Tibial nerve (tissue), 4 donors: ENCODE measurements at regions not wholly inside any gene's neighbourhood (a gene's known extent, or its start where the extent isn't known, plus 50 kb on each side); places are given as distances from the start of the nearest gene placed in this dataset.

Source experiments
- CTCF ChIP-seq, 5 experiments: fragments of 200-600 bp in 3 of 5; fragments of 450-650 bp in 2 of 5; sonication (generic) in 3 of 5; IDR thresholded peaks; one replicate each; pipeline ENCODE4 v1.5.1; 2016 to 2019; ENCODE audit warnings: antibody characterized with exemption in 5 of 5, mild to moderate bottlenecking in 3 of 5, moderate library complexity in 2 of 5
- EP300 ChIP-seq, 2 donors: sonication (generic); formaldehyde crosslinking; IDR thresholded peaks; one replicate each; pipeline ENCODE4 v1.6.1; 2017; ENCODE audit warnings: antibody characterized with exemption in 2 of 2, mild to moderate bottlenecking in 1 of 2

- no peak for TF ChIP-seq CTCF (IDR thresholded peaks at IDR 0.05)
- no peak for TF ChIP-seq EP300 (IDR thresholded peaks at IDR 0.05)
These were observed 698.0 kb downstream of the CETN3 start for GRCh38 chr5:89711526-89711925.
